H1 (cell line): ENCODE measurements at regions not wholly inside any gene's neighbourhood (a gene's known extent, or its start where the extent isn't known, plus 50 kb on each side); places are given as distances from the start of the nearest gene placed in this dataset.

Experiments used
- CTCF ChIA-PET: fragments of 300-600 bp; sonication (Branson Sonifier 250); formaldehyde crosslinking; loops from one replicate; lab custom pipeline; 2021; ENCODE audit not compliant: partially characterized antibody; lab: Charles Lee
- POLR2A ChIA-PET: fragments of 300-600 bp; sonication (Branson Sonifier 250); formaldehyde crosslinking; loops from one replicate; lab custom pipeline; 2021; ENCODE audit warnings: inconsistent platforms; ENCODE audit not compliant: partially characterized antibody; lab: Charles Lee
- DNase-seq, 2 experiments: peaks; one replicate each; pipeline versions ENCODE4 v3.0.0 to v3.0.0-alpha.2; 2010 to 2022; ENCODE audit warnings: low spot score in 2 of 2, low read depth in 1 of 2, mixed read lengths in 1 of 2
- FAIRE-seq: peaks from 2 replicates; lab custom pipeline; 2011; peaks lifted over from hg19 to GRCh38; lab: Jason Lieb, UNC
- H2AFZ ChIP-seq: 2 replicates; pipeline ENCODE4 v1.8.1; 2012; ENCODE audit warnings: low read length, inconsistent platforms
- H2AK5ac ChIP-seq: 2 replicates; pipeline ENCODE4 v1.6.1; 2013; ENCODE audit warnings: low read depth, low read length
- H2BK120ac ChIP-seq: replicated peaks from 2 replicates; pipeline ENCODE3; 2013; ENCODE audit warnings: low read depth, low read length, inconsistent platforms
- H2BK12ac ChIP-seq: 2 replicates; pipeline ENCODE4 v1.6.1; 2013; ENCODE audit warnings: low read depth, low read length
- H2BK15ac ChIP-seq: 2 replicates; pipeline ENCODE4 v1.6.1; 2013; ENCODE audit warnings: low read length
- H2BK20ac ChIP-seq: 2 replicates; pipeline ENCODE4 v1.6.1; 2013; ENCODE audit warnings: low read length
- H2BK5ac ChIP-seq: 2 replicates; pipeline ENCODE4 v1.6.1; 2013; ENCODE audit warnings: low read depth, low read length
- H3K14ac ChIP-seq: 2 replicates; pipeline ENCODE4 v1.6.1; 2013; ENCODE audit warnings: inconsistent platforms; ENCODE audit not compliant: insufficient read length
- H3K18ac ChIP-seq: 2 replicates; pipeline ENCODE4 v1.6.1; 2013; ENCODE audit warnings: low read length; ENCODE audit errors: extremely low read depth
- H3K23ac ChIP-seq: 2 replicates; pipeline ENCODE4 v1.6.1; 2013; ENCODE audit warnings: inconsistent platforms; ENCODE audit not compliant: insufficient read length
- H3K23me2 ChIP-seq: 2 replicates; pipeline ENCODE4 v1.6.1; 2013; ENCODE audit warnings: low read depth, low read length
- H3K27ac ChIP-seq: 2 replicates; pipeline ENCODE4 v1.6.1; 2011; ENCODE audit warnings: low read depth, low read length, inconsistent platforms
- H3K27me3 ChIP-seq, 4 experiments: replicated peaks in 1 of 4; 1 replicate in 1 of 4; 2 replicates in 3 of 4; pipeline versions ENCODE4 v1.6.1 to v1.8.1; 2011 to 2013; ENCODE audit warnings: low read length in 3 of 4, mild to moderate bottlenecking in 3 of 4, inconsistent platforms in 2 of 4, mixed read lengths in 2 of 4, moderate library complexity in 1 of 4; ENCODE audit not compliant: control insufficient read depth in 3 of 4, insufficient read depth in 3 of 4; ENCODE audit errors: extremely low read depth in 1 of 4
- H3K36me3 ChIP-seq, 4 experiments: 2 replicates each; pipeline versions ENCODE4 v1.6.1 to v1.8.1; 2011 to 2013; ENCODE audit warnings: mild to moderate bottlenecking in 4 of 4, low read length in 3 of 4, moderate library complexity in 2 of 4, control low read depth in 1 of 4, inconsistent platforms in 1 of 4; ENCODE audit not compliant: insufficient read depth in 4 of 4, control insufficient read depth in 2 of 4
- H3K4ac ChIP-seq: replicated peaks from 2 replicates; pipeline ENCODE3; 2013; ENCODE audit warnings: low read length, low read depth, mixed read lengths, inconsistent platforms; ENCODE audit not compliant: insufficient read length
- H3K4me1 ChIP-seq, 4 experiments: replicated peaks in 1 of 4; 1 replicate in 1 of 4; 2 replicates in 3 of 4; pipeline versions ENCODE4 v1.6.1 to v1.8.1; 2011 to 2013; ENCODE audit warnings: low read length in 3 of 4, inconsistent platforms in 2 of 4, mixed read lengths in 1 of 4; ENCODE audit not compliant: insufficient read depth in 4 of 4, control insufficient read depth in 3 of 4
- H3K4me2 ChIP-seq, 2 experiments: 2 replicates each; pipeline versions ENCODE4 v1.6.1 to v1.8.1; 2011 to 2013; ENCODE audit warnings: low read depth in 2 of 2, low read length in 2 of 2, control low read depth in 1 of 2, inconsistent platforms in 1 of 2, mild to moderate bottlenecking in 1 of 2; ENCODE audit not compliant: insufficient read depth in 1 of 2
- H3K4me3 ChIP-seq, 4 experiments: fragments of 200-600, 300-600 bp in 1 of 4; sonication (generic), shearing (Covaris generic), sonication (Bioruptor Twin) in 1 of 4; 2 replicates each; pipeline versions ENCODE4 v1.5.1 to v1.8.1; 2011 to 2016; ENCODE audit warnings: low read length in 4 of 4, low read depth in 3 of 4, control low read depth in 2 of 4, inconsistent platforms in 2 of 4, mild to moderate bottlenecking in 2 of 4, mixed read lengths in 1 of 4, moderate library complexity in 1 of 4; ENCODE audit not compliant: insufficient read depth in 2 of 4; ENCODE audit errors: extremely low read depth in 1 of 4
- H3K56ac ChIP-seq: replicated peaks from 2 replicates; pipeline ENCODE3; 2013; ENCODE audit warnings: low read depth, mild to moderate bottlenecking, mixed read lengths, low read length, inconsistent platforms; ENCODE audit not compliant: insufficient read length
- H3K79me1 ChIP-seq: 2 replicates; pipeline ENCODE4 v1.6.1; 2013; ENCODE audit warnings: low read depth, low read length, control low read depth
- H3K79me2 ChIP-seq, 2 experiments: 2 replicates each; pipeline versions ENCODE4 v1.6.1 to v1.8.1; 2012 to 2013; ENCODE audit warnings: low read length in 2 of 2, mild to moderate bottlenecking in 2 of 2, inconsistent platforms in 1 of 2; ENCODE audit not compliant: insufficient read depth in 2 of 2, control insufficient read depth in 1 of 2
- H3K9ac ChIP-seq, 4 experiments: replicated peaks in 1 of 4; 1 replicate in 1 of 4; 2 replicates in 3 of 4; pipeline versions ENCODE4 v1.6.1 to v1.8.1; 2011 to 2013; ENCODE audit warnings: low read depth in 3 of 4, low read length in 3 of 4, control low read depth in 2 of 4, mild to moderate bottlenecking in 2 of 4, moderate library complexity in 2 of 4, inconsistent platforms in 1 of 4; ENCODE audit errors: extremely low read depth in 1 of 4
- H3K9me3 ChIP-seq, 2 experiments: 2 replicates each; pipeline versions ENCODE4 v1.6.1 to v1.8.1; 2012 to 2013; ENCODE audit warnings: mild to moderate bottlenecking in 2 of 2, moderate library complexity in 2 of 2, control low read depth in 1 of 2, inconsistent platforms in 1 of 2, low read depth in 1 of 2, low read length in 1 of 2, mixed read lengths in 1 of 2; ENCODE audit not compliant: insufficient read depth in 2 of 2
- H4K20me1 ChIP-seq, 2 experiments: replicated peaks in 1 of 2; 2 replicates each; pipeline versions ENCODE3 to v1.8.1; 2011 to 2013; ENCODE audit warnings: inconsistent platforms in 2 of 2, low read length in 2 of 2, mild to moderate bottlenecking in 1 of 2; ENCODE audit not compliant: insufficient read depth in 2 of 2, control insufficient read depth in 1 of 2
- H4K5ac ChIP-seq: 2 replicates; pipeline ENCODE4 v1.6.1; 2013; ENCODE audit warnings: low read length, low read depth, mixed read lengths, inconsistent platforms; ENCODE audit not compliant: insufficient read length
- H4K8ac ChIP-seq: 2 replicates; pipeline ENCODE4 v1.8.0; 2013; ENCODE audit warnings: mild to moderate bottlenecking, moderate library complexity, low read length, inconsistent platforms; ENCODE audit not compliant: insufficient read depth; ENCODE audit errors: extremely low read depth
- H4K91ac ChIP-seq: replicated peaks from 2 replicates; pipeline ENCODE3; 2013; ENCODE audit warnings: low read length, mixed read lengths, inconsistent platforms; ENCODE audit not compliant: insufficient read length
- ASH2L ChIP-seq: fragments of 200-600, 300-600 bp; sonication (generic); IDR thresholded peaks from one replicate; pipeline ENCODE4 v1.7.1; 2017; ENCODE audit warnings: low read length
- ATF2 ChIP-seq: IDR thresholded peaks from 2 replicates; pipeline ENCODE4 v1.6.1; 2012; ENCODE audit warnings: low read length, inconsistent platforms
- ATF3 ChIP-seq: IDR thresholded peaks from 2 replicates; pipeline ENCODE4 v1.6.1; 2011; ENCODE audit warnings: low read depth, mild to moderate bottlenecking, low read length; ENCODE audit not compliant: insufficient read depth
- BRCA1 ChIP-seq: IDR thresholded peaks from 2 replicates; pipeline ENCODE4 v1.6.1; 2012; ENCODE audit warnings: low read depth, low read length, improper control_type of control experiment
- CEBPB ChIP-seq: IDR thresholded peaks from 2 replicates; pipeline ENCODE4 v1.6.1; 2012; ENCODE audit warnings: low read depth, low read length
- EGR1 ChIP-seq: IDR thresholded peaks from 2 replicates; pipeline ENCODE4 v1.6.1; 2011; ENCODE audit warnings: low read depth, low read length, borderline replicate concordance
- JUN ChIP-seq: IDR thresholded peaks from 2 replicates; pipeline ENCODE4 v1.6.1; 2011; ENCODE audit warnings: low read depth, mild to moderate bottlenecking, improper control_type of control experiment, low read length
- JUND ChIP-seq: IDR thresholded peaks from 2 replicates; pipeline ENCODE4 v1.6.1; 2011; ENCODE audit warnings: mild to moderate bottlenecking, improper control_type of control experiment, low read length
- POLR2A ChIP-seq, 2 experiments: IDR thresholded peaks; 1 replicate in 1 of 2; 2 replicates in 1 of 2; pipeline ENCODE4 v1.6.1; 2011; ENCODE audit warnings: low read depth in 2 of 2, low read length in 2 of 2, mild to moderate bottlenecking in 2 of 2; ENCODE audit errors: control extremely low read depth in 1 of 2
- SIN3A ChIP-seq, 2 experiments: IDR thresholded peaks in 1 of 2; conservative IDR thresholded peaks in 1 of 2; 2 replicates each; pipeline ENCODE4 v1.6.1; 2011 to 2012; ENCODE audit warnings: low read length in 2 of 2, improper control_type of control experiment in 1 of 2, low read depth in 1 of 2, mild to moderate bottlenecking in 1 of 2
- SIX5 ChIP-seq: IDR thresholded peaks from 2 replicates; pipeline ENCODE4 v1.6.1; 2011; ENCODE audit warnings: mild to moderate bottlenecking, low read depth, low read length
- WGBS, 2 experiments: shearing (Covaris generic) in 1 of 2; methylation state at CpG; one replicate each; pipeline versions ENCODE4 v1.1.6 to v1.1.7; 2013 to 2015; ENCODE audit warnings: low lambda C conversion rate in 2 of 2, mixed read lengths in 2 of 2, inconsistent platforms in 1 of 2, low coverage in 1 of 2, missing lambda C conversion rate in 1 of 2; ENCODE audit not compliant: insufficient replicate concordance in 2 of 2, insufficient coverage in 1 of 2, insufficient read length in 1 of 2; ENCODE audit errors: extremely low coverage in 1 of 2, missing lambda C conversion rate in 1 of 2; 5-methylcytosine and 5-hydroxymethylcytosine counted together

GRCh38 chr9:135242049-135242396 is 154.6 kb downstream of the OLFM1 start:
- 92% methylated on average over 7 of the region's 9 CpGs; no CpG with 5 or more reads in 1 of the 2 experiments for WGBS, 2 experiments
- H2AK5ac ChIP-seq = no peak overlapping the region
- 0 out of 2 replicates have a peak overlapping the region, but pooled peaks have one; percentile 80 for H2BK20ac ChIP-seq
- H3K4me2 ChIP-seq = no peak overlapping the region
- H3K56ac ChIP-seq = no peak overlapping the region
- H3K9me3 ChIP-seq = no peaks in the 10 kb centered on the region
- no peak overlapping the region for H4K5ac ChIP-seq
- no peaks in the 10 kb centered on the region; a peak in 1 of 7 replicates for H3K4me1 ChIP-seq
- H3K4me3 ChIP-seq = no peak overlapping the region
- H3K36me3 ChIP-seq = no peaks in the 10 kb centered on the region
- H3K79me2 ChIP-seq = no peaks in the 10 kb centered on the region
- no peak for DNase-seq
- no peak overlapping the region for H3K14ac ChIP-seq
- no peak overlapping the region for H3K9ac ChIP-seq
- H3K23me2 ChIP-seq = no peaks in the 10 kb centered on the region
- no peak overlapping the region for H4K8ac ChIP-seq
- FAIRE-seq = no peak
- peak overlapping the region; percentile 61; the same call in 1 of the 2 replicates for H2BK15ac ChIP-seq
- no peak overlapping the region for H2BK120ac ChIP-seq
- H3K4ac ChIP-seq = peak overlapping the region; percentile 47
- H3K27ac ChIP-seq = no peak overlapping the region
- ChIA-PET CTCF (interaction anchor here (0.6 to 2.7 kb wide), 6 partner anchors 12 to 284 kb away, joined by 3 to 18 read pairs (median 4); no protein-coding TSS in a partner anchor), POLR2A (no interaction called here)
- H3K18ac ChIP-seq = no peak overlapping the region
- peak overlapping the region; percentile 96; the same call in 1 of the 2 replicates for H2BK12ac ChIP-seq
- no peak overlapping the region for H3K23ac ChIP-seq
- H3K79me1 ChIP-seq = no peaks in the 10 kb centered on the region
- H2AFZ ChIP-seq = no peak overlapping the region
- peak overlapping the region; percentile 46 for H4K91ac ChIP-seq
- no peaks in the 10 kb centered on the region for H4K20me1 ChIP-seq
- H3K27me3 ChIP-seq = no peaks in the 10 kb centered on the region
- no peak overlapping the region for H2BK5ac ChIP-seq
- no peak for TF ChIP-seq POLR2A (IDR thresholded peaks at IDR 0.05; ENCODE audit: control extremely low read depth in 1 of 2, low read depth in 2 of 2, low read length in 2 of 2)
- no peak for TF ChIP-seq EGR1
- TF ChIP-seq ASH2L = no peak
- no peak for TF ChIP-seq BRCA1
- TF ChIP-seq JUND = no peak
- no peak for TF ChIP-seq JUN
- TF ChIP-seq ATF2 = no peak
- no peak for TF ChIP-seq SIX5
- no peak for TF ChIP-seq CEBPB
- no peak for TF ChIP-seq ATF3
- no peak for TF ChIP-seq SIN3A (conservative IDR thresholded peaks at IDR 0.05 in 1 of 2, IDR thresholded peaks at IDR 0.05 in 1 of 2; ENCODE audit: low read depth in 1 of 2, low read length in 2 of 2)
